ENCODE measurements at regions not wholly inside any gene's neighbourhood (a gene's known extent, or its start where the extent isn't known, plus 50 kb on each side); places are given as distances from the start of the nearest gene placed in this dataset.
"Not testable (repeated sequence)": the region's sequence is repeated elsewhere in the genome, so short reads cannot be mapped to it uniquely, and the experiment has no call there.

GRCh38 chr10:31664803-31665202, 263.8 kb downstream of the ARHGAP12 start:
- ATAC-seq (peak; percentile 74 to 95 (median 90)), DNase-seq (peak; percentile 52 to 56)
- Histone ChIP-seq H3K36me3 (no peaks in the 10 kb centered on the region), H3K27me3 (no peaks in the 10 kb centered on the region), H3K4me1 (peaks cover 0 to 32% (median 6%) of the 10 kb centered on the region in 9 donors), H3K27ac (peak overlapping the region in 7 of 10 donors; percentile 10 to 66 (median 21)), H3K9me3 (no peaks in the 10 kb centered on the region), H3K4me3 (no peak overlapping the region)
- TF ChIP-seq CTCF (IDR thresholded peaks at IDR 0.05) = no peak
- intact Hi-C loops (cut with DNase I) = no loop called here
- WGBS, 2 donors = 37 to 40% methylated on average over 5 of the region's 5 CpGs

- intact Hi-C loops (cut with DNase I); H3K36me3 ChIP-seq; H3K9me3 ChIP-seq; H3K27me3 ChIP-seq; DNase-seq; ATAC-seq; H3K4me3 ChIP-seq: not testable (repeated sequence)
- peak overlapping the region in 5 of 10 donors; percentile 10 to 66 (median 45) for H3K27ac ChIP-seq
- WGBS, 2 donors = 86 to 88% methylated on average over 9 of the region's 9 CpGs
- H3K4me1 ChIP-seq = peaks cover 0 to 25% (median 6%) of the 10 kb centered on the region in 9 donors
These were observed 264.6 kb downstream of the ARHGAP12 start for GRCh38 chr10:31664071-31664470.

GRCh38 chr10:31660300-31660699, 268.3 kb downstream of the ARHGAP12 start:
- Histone ChIP-seq H3K4me3 (no peak overlapping the region), H3K9me3 (peaks cover 0 to 8% (median 0%) of the 10 kb centered on the region in 11 donors), H3K27me3 (no peaks in the 10 kb centered on the region), H3K27ac (no peak overlapping the region), H3K4me1 (peaks cover 0 to 29% (median 4%) of the 10 kb centered on the region in 9 donors), H3K36me3 (no peaks in the 10 kb centered on the region)
- TF ChIP-seq CTCF (IDR thresholded peaks at IDR 0.05) = no peak
- WGBS, 2 donors = 60 to 70% methylated on average over 7 of the region's 7 CpGs
- DNase-seq (no peak), ATAC-seq (no peak)
- intact Hi-C loops (cut with DNase I) = no loop called here

- H3K27me3 ChIP-seq = no peaks in the 10 kb centered on the region
- peaks cover 0 to 8% (median 0%) of the 10 kb centered on the region in 11 donors for H3K9me3 ChIP-seq
- H3K4me3 ChIP-seq = no peak overlapping the region
- intact Hi-C loops (cut with DNase I) = no loop called here
- H3K36me3 ChIP-seq = no peaks in the 10 kb centered on the region
- H3K4me1 ChIP-seq = peaks cover 0 to 23% (median 0%) of the 10 kb centered on the region in 9 donors
- DNase-seq (no peak), ATAC-seq (no peak)
- H3K27ac ChIP-seq = no peak overlapping the region
- 70 to 80% methylated on average over 4 of the region's 4 CpGs for WGBS, 2 donors
- no peak for TF ChIP-seq CTCF (IDR thresholded peaks at IDR 0.05)
These were observed 269.0 kb downstream of the ARHGAP12 start for GRCh38 chr10:31659665-31660064.

- no peak for TF ChIP-seq CTCF (IDR thresholded peaks at IDR 0.05)
- no peaks in the 10 kb centered on the region for H3K27me3 ChIP-seq
- peak overlapping the region in 8 of 10 donors; percentile 18 to 84 (median 57) for H3K27ac ChIP-seq
- H3K9me3 ChIP-seq = peaks cover 0 to 8% (median 0%) of the 10 kb centered on the region in 11 donors
- no peak overlapping the region for H3K4me3 ChIP-seq
- DNase-seq = no peak
- no peaks in the 10 kb centered on the region for H3K36me3 ChIP-seq
- intact Hi-C loops (cut with DNase I) = no loop called here
- ATAC-seq = peak in 7 of 8 donors; percentile 44 to 84 (median 77)
- WGBS, 2 donors = 68 to 69% methylated on average over 2 of the region's 2 CpGs
- peaks cover 0 to 16% (median 0%) of the 10 kb centered on the region in 9 donors for H3K4me1 ChIP-seq
These were observed 271.2 kb downstream of the ARHGAP12 start for GRCh38 chr10:31657434-31657872.

All from heart right ventricle (tissue), 16 donors.